OCI-LY7 (cell line): ENCODE measurements at regions not wholly inside any gene's neighbourhood (a gene's known extent, or its start where the extent isn't known, plus 50 kb on each side); places are given as distances from the start of the nearest gene placed in this dataset.

Experiments
- EZH2phosphoT487 ChIP-seq: fragments of 200-600 bp; sonication (generic); IDR thresholded peaks from 2 replicates; pipeline ENCODE4 v1.6.1; 2018; ENCODE audit warnings: low read depth, borderline replicate concordance, mild to moderate bottlenecking, mixed run types, antibody characterized with exemption, low read length, moderate library complexity, mixed read lengths
- TF ChIP-seq, protein P1 (sequence below): fragments of 200-600 bp; sonication (generic); conservative IDR thresholded peaks from 2 replicates; pipeline ENCODE4 v1.5.1; 2014; ENCODE audit warnings: mild to moderate bottlenecking, antibody characterized with exemption, low read length, moderate library complexity, mixed read lengths

DNA sequence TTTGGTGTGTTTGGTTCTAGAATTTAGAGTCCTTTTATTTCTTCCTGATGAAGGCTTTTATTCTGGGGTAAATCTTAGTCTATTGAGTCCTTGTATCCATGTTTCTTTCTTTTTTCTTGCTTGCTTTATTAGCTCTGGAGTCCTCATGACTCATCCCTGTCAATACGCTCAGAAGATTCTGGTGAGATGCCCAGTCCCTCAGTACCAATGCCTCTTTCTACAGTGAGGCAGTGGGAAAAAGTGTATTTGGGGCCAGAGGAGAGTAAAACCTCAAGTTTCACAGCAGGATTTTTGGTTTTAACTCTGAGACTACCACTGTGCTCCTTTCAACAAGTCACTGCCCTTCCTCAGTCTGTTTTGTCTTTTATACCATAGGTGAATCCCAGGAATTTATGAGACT lies 368.0 kb downstream of the GBA3 start:
- TF ChIP-seq, protein P1, sequence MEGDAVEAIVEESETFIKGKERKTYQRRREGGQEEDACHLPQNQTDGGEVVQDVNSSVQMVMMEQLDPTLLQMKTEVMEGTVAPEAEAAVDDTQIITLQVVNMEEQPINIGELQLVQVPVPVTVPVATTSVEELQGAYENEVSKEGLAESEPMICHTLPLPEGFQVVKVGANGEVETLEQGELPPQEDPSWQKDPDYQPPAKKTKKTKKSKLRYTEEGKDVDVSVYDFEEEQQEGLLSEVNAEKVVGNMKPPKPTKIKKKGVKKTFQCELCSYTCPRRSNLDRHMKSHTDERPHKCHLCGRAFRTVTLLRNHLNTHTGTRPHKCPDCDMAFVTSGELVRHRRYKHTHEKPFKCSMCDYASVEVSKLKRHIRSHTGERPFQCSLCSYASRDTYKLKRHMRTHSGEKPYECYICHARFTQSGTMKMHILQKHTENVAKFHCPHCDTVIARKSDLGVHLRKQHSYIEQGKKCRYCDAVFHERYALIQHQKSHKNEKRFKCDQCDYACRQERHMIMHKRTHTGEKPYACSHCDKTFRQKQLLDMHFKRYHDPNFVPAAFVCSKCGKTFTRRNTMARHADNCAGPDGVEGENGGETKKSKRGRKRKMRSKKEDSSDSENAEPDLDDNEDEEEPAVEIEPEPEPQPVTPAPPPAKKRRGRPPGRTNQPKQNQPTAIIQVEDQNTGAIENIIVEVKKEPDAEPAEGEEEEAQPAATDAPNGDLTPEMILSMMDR: no peak
- no peak for TF ChIP-seq EZH2phosphoT487
